ENCODE measurements at regions not wholly inside any gene's neighbourhood (a gene's known extent, or its start where the extent isn't known, plus 50 kb on each side); places are given as distances from the start of the nearest gene placed in this dataset.

DNA sequence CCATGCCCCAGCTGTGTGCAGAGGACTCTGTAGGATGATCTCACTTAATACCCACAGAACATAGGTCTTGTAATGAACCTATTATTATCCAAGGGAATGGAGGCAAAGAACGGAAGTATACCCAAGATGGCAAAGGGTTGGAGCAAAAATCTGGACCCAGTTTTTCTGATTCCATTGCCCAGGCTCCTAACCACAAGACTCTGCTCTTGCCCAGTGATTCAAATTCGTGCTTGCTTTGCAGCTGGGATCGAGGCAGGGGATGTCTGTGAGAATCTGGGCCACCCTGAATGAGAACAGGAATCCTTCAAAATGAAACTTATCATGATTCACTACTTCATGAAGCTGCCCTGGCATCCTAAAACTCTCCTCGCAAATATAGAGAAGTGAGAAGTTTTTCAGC lies 97.5 kb upstream of the KCNJ6 start:
- Histone ChIP-seq H2AK5ac (ENCODE audit: low read depth, low read length) (no peak overlapping the region), H3K27me3 (ENCODE audit: control insufficient read depth, insufficient read depth, low read length) (peaks cover 7% of the 10 kb centered on the region), H2BK120ac (ENCODE audit: low read depth, low read length) (no peak overlapping the region), H3K36me3 (ENCODE audit: control insufficient read depth, insufficient read depth, low read length) (no peaks in the 10 kb centered on the region), H3K4ac (ENCODE audit: low read depth, low read length) (no peak overlapping the region), H3K79me1 (ENCODE audit: low read depth in 1 of 2, low read length in 2 of 2) (no peaks in the 10 kb centered on the region), H3K18ac (ENCODE audit: low read depth, low read length) (no peak overlapping the region), H2BK20ac (ENCODE audit: low read depth, low read length) (no peak overlapping the region), H3K27ac (ENCODE audit: insufficient read depth, low read length) (no peak overlapping the region), H3K23ac (ENCODE audit: low read depth, low read length) (no peak overlapping the region), H3K4me2 (ENCODE audit: low read depth, low read length) (no peak overlapping the region), H4K91ac (ENCODE audit: insufficient read depth, low read depth, low read length) (no peak overlapping the region), H3K4me1 (ENCODE audit: control insufficient read depth, insufficient read depth, low read length) (no peaks in the 10 kb centered on the region), H2AK9ac (replicated peaks; ENCODE audit: low read depth, low read length, poor library complexity) (no peak overlapping the region), H2BK5ac (ENCODE audit: low read depth, low read length, poor library complexity, severe bottlenecking) (no peak overlapping the region), H3K9me1 (ENCODE audit: insufficient read depth, low read length) (no peaks in the 10 kb centered on the region), H4K20me1 (ENCODE audit: insufficient read depth, low read length) (no peaks in the 10 kb centered on the region), H2AFZ (replicated peaks; ENCODE audit: low read length, poor library complexity) (no peak overlapping the region), H3K14ac (replicated peaks; ENCODE audit: low read depth, low read length) (no peak overlapping the region), H4K8ac (ENCODE audit: low read depth in 2 of 2, low read length in 2 of 2) (no peak overlapping the region), H3K4me3 (ENCODE audit: insufficient read depth, low read depth, low read length) (no peak overlapping the region), H3K9ac (ENCODE audit: low read depth, low read length) (no peak overlapping the region), H3K56ac (ENCODE audit: extremely low read depth, insufficient read depth, low read length) (no peak overlapping the region), H2BK15ac (ENCODE audit: low read depth, low read length) (no peak overlapping the region), H3K9me3 (ENCODE audit: control insufficient read depth, insufficient read depth, low read length) (no peaks in the 10 kb centered on the region), H4K5ac (ENCODE audit: low read depth, low read length) (no peak overlapping the region)
- BruUV-seq (replicated peaks): no TSS peak
- CTCF ChIA-PET: no interaction called here
- TF ChIP-seq MAZ (IDR thresholded peaks at IDR 0.05; ENCODE audit: borderline replicate concordance, low read depth, low read length): no peak
- TF ChIP-seq, protein P1, sequence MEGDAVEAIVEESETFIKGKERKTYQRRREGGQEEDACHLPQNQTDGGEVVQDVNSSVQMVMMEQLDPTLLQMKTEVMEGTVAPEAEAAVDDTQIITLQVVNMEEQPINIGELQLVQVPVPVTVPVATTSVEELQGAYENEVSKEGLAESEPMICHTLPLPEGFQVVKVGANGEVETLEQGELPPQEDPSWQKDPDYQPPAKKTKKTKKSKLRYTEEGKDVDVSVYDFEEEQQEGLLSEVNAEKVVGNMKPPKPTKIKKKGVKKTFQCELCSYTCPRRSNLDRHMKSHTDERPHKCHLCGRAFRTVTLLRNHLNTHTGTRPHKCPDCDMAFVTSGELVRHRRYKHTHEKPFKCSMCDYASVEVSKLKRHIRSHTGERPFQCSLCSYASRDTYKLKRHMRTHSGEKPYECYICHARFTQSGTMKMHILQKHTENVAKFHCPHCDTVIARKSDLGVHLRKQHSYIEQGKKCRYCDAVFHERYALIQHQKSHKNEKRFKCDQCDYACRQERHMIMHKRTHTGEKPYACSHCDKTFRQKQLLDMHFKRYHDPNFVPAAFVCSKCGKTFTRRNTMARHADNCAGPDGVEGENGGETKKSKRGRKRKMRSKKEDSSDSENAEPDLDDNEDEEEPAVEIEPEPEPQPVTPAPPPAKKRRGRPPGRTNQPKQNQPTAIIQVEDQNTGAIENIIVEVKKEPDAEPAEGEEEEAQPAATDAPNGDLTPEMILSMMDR (conservative IDR thresholded peaks at IDR 0.05; ENCODE audit: low read depth, low read length): no peak
- ATAC-seq (ENCODE audit: low read depth): no peak
- WGBS, 2 experiments (ENCODE audit: extremely low coverage in 2 of 2, insufficient read length in 1 of 2): 0% methylated on average over 1 of the region's 4 CpGs; no CpG with 5 or more reads in 1 of the 2 experiments
- POLR2A ChIA-PET (ENCODE audit: unreplicated experiment): no interaction called here
- in situ Hi-C loops (cut with MboI; ENCODE audit: low sequenced_read_pairs) (no loop called here), intact Hi-C loops (cut with micrococcal nuclease) (no loop called here), dilution Hi-C loops (cut with HindIII; ENCODE audit: low sequenced_read_pairs, unreplicated experiment) (no loop called here)
- no peak for DNase-seq

Data from IMR-90 (cell line).